ENCODE measurements at regions not wholly inside any gene's neighbourhood (a gene's known extent, or its start where the extent isn't known, plus 50 kb on each side); places are given as distances from the start of the nearest gene placed in this dataset.

GRCh38 chr16:85180827-85181738 is 68.8 kb upstream of the CIBAR2 start:
- H3K9ac ChIP-seq: no peak overlapping the region
- ChIA-PET POLR2A (interaction anchor here (1.2 to 2.1 kb wide), 2 partner anchors 11 to 54 kb away, joined by 4 to 10 read pairs; no protein-coding TSS in a partner anchor), CTCF (interaction anchor here (0.6 to 2.4 kb wide), 6 partner anchors 9 to 186 kb away, joined by 3 to 12 read pairs (median 4); no protein-coding TSS in a partner anchor)
- no peak for DNase-seq
- H2AFZ ChIP-seq (ENCODE audit: low read depth): no peak overlapping the region
- no peaks in the 10 kb centered on the region for H3K9me3 ChIP-seq
- TF ChIP-seq CHD2 (IDR thresholded peaks at IDR 0.05; ENCODE audit: low read length, partially characterized antibody): no peak
- TF ChIP-seq TCF12 (IDR thresholded peaks at IDR 0.05): no peak
- no peak for TF ChIP-seq TEAD4 (IDR thresholded peaks at IDR 0.05; ENCODE audit: borderline replicate concordance, insufficient read depth)
- TF ChIP-seq MAX (IDR thresholded peaks at IDR 0.05; ENCODE audit: low read depth): no peak
- TF ChIP-seq TAF1 (IDR thresholded peaks at IDR 0.05; ENCODE audit: borderline replicate concordance, low read depth, low read length): no peak
- no peak for TF ChIP-seq NFIC (IDR thresholded peaks at IDR 0.05; ENCODE audit: borderline replicate concordance)
- no peak for TF ChIP-seq RCOR1 (IDR thresholded peaks at IDR 0.05; ENCODE audit: low read length)
- TF ChIP-seq POLR2AphosphoS5 (IDR thresholded peaks at IDR 0.05; ENCODE audit: low read depth, low read length): no peak
- TF ChIP-seq, protein P1, sequence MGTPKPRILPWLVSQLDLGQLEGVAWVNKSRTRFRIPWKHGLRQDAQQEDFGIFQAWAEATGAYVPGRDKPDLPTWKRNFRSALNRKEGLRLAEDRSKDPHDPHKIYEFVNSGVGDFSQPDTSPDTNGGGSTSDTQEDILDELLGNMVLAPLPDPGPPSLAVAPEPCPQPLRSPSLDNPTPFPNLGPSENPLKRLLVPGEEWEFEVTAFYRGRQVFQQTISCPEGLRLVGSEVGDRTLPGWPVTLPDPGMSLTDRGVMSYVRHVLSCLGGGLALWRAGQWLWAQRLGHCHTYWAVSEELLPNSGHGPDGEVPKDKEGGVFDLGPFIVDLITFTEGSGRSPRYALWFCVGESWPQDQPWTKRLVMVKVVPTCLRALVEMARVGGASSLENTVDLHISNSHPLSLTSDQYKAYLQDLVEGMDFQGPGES (IDR thresholded peaks at IDR 0.05; ENCODE audit: low read depth, low read length): no peak
- TF ChIP-seq NRF1 (IDR thresholded peaks at IDR 0.05; ENCODE audit: low read depth, low read length): no peak
- TF ChIP-seq PBX3 (IDR thresholded peaks at IDR 0.05): no peak
- TF ChIP-seq USF1 (IDR thresholded peaks at IDR 0.05; ENCODE audit: borderline replicate concordance, low read depth): no peak
- no peak for TF ChIP-seq FOXJ3 (CRISPR knock-in tag; IDR thresholded peaks at IDR 0.05)
- TF ChIP-seq ZBTB33 (IDR thresholded peaks at IDR 0.05; ENCODE audit: borderline replicate concordance, low read depth): no peak
- no peak for TF ChIP-seq RXRA (IDR thresholded peaks at IDR 0.05; ENCODE audit: borderline replicate concordance, low read depth)
- no peak for TF ChIP-seq RFX5 (IDR thresholded peaks at IDR 0.05; ENCODE audit: low read length)
- TF ChIP-seq JUND (IDR thresholded peaks at IDR 0.05): no peak
- TF ChIP-seq, protein P2, sequence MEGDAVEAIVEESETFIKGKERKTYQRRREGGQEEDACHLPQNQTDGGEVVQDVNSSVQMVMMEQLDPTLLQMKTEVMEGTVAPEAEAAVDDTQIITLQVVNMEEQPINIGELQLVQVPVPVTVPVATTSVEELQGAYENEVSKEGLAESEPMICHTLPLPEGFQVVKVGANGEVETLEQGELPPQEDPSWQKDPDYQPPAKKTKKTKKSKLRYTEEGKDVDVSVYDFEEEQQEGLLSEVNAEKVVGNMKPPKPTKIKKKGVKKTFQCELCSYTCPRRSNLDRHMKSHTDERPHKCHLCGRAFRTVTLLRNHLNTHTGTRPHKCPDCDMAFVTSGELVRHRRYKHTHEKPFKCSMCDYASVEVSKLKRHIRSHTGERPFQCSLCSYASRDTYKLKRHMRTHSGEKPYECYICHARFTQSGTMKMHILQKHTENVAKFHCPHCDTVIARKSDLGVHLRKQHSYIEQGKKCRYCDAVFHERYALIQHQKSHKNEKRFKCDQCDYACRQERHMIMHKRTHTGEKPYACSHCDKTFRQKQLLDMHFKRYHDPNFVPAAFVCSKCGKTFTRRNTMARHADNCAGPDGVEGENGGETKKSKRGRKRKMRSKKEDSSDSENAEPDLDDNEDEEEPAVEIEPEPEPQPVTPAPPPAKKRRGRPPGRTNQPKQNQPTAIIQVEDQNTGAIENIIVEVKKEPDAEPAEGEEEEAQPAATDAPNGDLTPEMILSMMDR (IDR thresholded peaks at IDR 0.05): no peak
- TF ChIP-seq MXI1 (IDR thresholded peaks at IDR 0.05; ENCODE audit: low read depth, low read length): no peak
- H3K27ac ChIP-seq (ENCODE audit: low read depth in 2 of 2, low read length in 1 of 2): no peak overlapping the region; a peak in 1 of 4 replicates
- H3F3A ChIP-seq (replicated peaks; ENCODE audit: insufficient read depth): no peaks in the 10 kb centered on the region
- H3K27me3 ChIP-seq (ENCODE audit: insufficient read depth): no peaks in the 10 kb centered on the region
- H3K79me2 ChIP-seq (ENCODE audit: insufficient read depth): peaks cover 67% of the 10 kb centered on the region; the same call in 1 of the 2 replicates
- WGBS (ENCODE audit: low lambda C conversion rate): 91% methylated on average over 17 of the region's 30 CpGs
- no peaks in the 10 kb centered on the region for H3K9me2 ChIP-seq
- peaks cover 8% of the 10 kb centered on the region; the same call in 1 of the 2 replicates for H4K20me1 ChIP-seq (ENCODE audit: insufficient read depth)
- no peak overlapping the region for H3K4me2 ChIP-seq
- H3K4me3 ChIP-seq (ENCODE audit: low read depth in 2 of 2, low read length in 1 of 2): no peak overlapping the region
- H3K4me1 ChIP-seq (ENCODE audit: control insufficient read depth in 1 of 2, insufficient read depth in 2 of 2, low read depth in 1 of 2, low read length in 1 of 2): peaks cover 0 to 52% of the 10 kb centered on the region in 2 experiments; a peak in 2 of 4 replicates
- H3K36me3 ChIP-seq (replicated peaks in 1 of 2; ENCODE audit: control insufficient read depth in 1 of 2, insufficient read depth in 2 of 2, low read length in 1 of 2): peaks cover 17% of the 10 kb centered on the region in 2 experiments
